Gastrocnemius medialis (tissue), 4 donors: ENCODE measurements at regions not wholly inside any gene's neighbourhood (a gene's known extent, or its start where the extent isn't known, plus 50 kb on each side); places are given as distances from the start of the nearest gene placed in this dataset.

ENCODE experiments used
- CTCF ChIP-seq, 5 experiments: fragments of 450-650 bp in 3 of 5; fragments of 200-600 bp in 2 of 5; sonication (generic) in 2 of 5; IDR thresholded peaks in 4 of 5; conservative IDR thresholded peaks in 1 of 5; 1 replicate in 4 of 5; 2 replicates in 1 of 5; pipeline ENCODE4 v1.5.1; 2016 to 2019; ENCODE audit warnings: antibody characterized with exemption in 5 of 5, mild to moderate bottlenecking in 3 of 5, moderate library complexity in 3 of 5
- POLR2A ChIP-seq, 2 donors: fragments of 450-650 bp; IDR thresholded peaks; one replicate each; pipeline ENCODE4 v1.6.1; 2017; ENCODE audit warnings: antibody characterized with exemption in 2 of 2, mild to moderate bottlenecking in 2 of 2, moderate library complexity in 2 of 2

DNA sequence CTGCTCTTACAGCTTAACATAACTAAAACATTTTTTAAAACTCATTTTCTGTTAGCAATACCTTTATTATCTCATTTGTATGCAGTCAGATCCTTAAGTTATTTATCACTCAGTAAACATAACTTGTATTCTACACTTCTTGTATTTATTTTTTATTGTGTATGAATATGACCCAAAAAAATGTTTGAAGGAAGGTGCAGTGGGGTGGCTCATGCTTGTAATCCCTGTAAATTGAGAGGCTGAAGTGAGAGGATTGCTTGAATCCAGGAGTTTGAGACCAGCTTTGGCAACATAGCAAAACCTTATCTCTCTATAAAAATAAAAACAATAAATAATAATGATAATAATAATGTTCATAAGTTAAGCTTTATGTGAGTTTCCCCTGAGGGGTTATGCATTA lies 1004.8 kb downstream of the SLITRK5 start:
- TF ChIP-seq CTCF (IDR thresholded peaks at IDR 0.05 in 4 of 5, conservative IDR thresholded peaks at IDR 0.05 in 1 of 5) = no peak
- no peak for TF ChIP-seq POLR2A (IDR thresholded peaks at IDR 0.05)
